ENCODE measurements at regions not wholly inside any gene's neighbourhood (a gene's known extent, or its start where the extent isn't known, plus 50 kb on each side); places are given as distances from the start of the nearest gene placed in this dataset.

- H3K4me3 ChIP-seq, result no peak overlapping the region
- H3K9me3 ChIP-seq, result no peaks in the 10 kb centered on the region
- no peak for ATAC-seq
- 76% methylated on average over 9 of the region's 9 CpGs for WGBS (ENCODE audit: insufficient coverage, low coverage, low lambda C conversion rate, missing lambda C conversion rate)
- no peak for TF ChIP-seq CTCF (IDR thresholded peaks at IDR 0.05)
- no peak for DNase-seq
- H3K27me3 ChIP-seq, result no peaks in the 10 kb centered on the region
- intact Hi-C loops (cut with DNase I), result no loop called here
- H3K4me1 ChIP-seq, result no peaks in the 10 kb centered on the region
- no peaks in the 10 kb centered on the region for H3K36me3 ChIP-seq
- H3K27ac ChIP-seq, result no peak overlapping the region
Observed at GRCh38 chr2:234633581-234634230, 136.8 kb upstream of the ARL4C start.

DNA sequence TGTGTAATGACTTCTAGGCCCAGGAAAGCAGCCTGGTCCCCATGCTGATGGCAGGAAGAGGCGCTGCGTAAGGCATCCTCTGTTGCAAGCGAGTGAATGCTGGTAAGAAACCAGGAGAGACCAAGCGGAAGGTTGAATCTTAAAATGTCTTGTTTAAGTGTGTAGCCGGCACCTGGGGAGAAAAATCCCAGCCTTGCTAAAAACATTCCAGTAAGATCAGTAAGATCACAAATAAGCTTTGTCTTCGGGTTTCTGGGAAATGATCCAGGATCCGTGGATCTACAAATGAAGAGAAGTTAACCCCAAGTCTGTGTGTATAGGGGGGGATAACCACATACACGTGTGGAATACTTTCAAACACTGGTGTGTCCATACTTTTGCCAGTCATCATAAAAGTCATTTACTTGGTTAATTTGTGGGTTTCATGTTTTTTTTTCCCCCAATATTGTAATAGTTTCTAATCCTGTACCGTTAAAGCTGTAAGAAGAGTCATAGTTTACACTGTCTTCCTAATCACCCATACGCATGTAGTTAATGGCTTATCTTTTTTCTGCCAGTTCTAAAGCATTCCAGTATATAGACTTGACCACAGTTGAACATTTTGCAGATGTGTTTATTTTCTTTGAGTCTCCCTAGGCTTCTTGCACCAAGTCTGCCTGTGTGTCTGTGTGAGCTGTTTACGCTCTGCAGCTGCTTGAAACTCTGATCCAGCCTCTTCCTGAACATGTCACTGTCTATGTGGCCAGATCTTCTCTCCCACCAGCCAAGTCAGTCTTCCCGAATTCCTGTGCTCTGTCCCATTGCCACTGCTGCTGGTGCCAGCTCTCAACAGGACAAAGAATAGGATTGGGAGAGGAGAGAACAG is 135.9 kb upstream of the ARL4C start:
- intact Hi-C loops (cut with DNase I), result no loop called here
- Histone ChIP-seq H3K4me3 (no peak overlapping the region), H3K4me1 (no peaks in the 10 kb centered on the region), H3K27ac (no peak overlapping the region), H3K36me3 (no peaks in the 10 kb centered on the region), H3K9me3 (no peaks in the 10 kb centered on the region), H3K27me3 (no peaks in the 10 kb centered on the region)
- TF ChIP-seq CTCF (IDR thresholded peaks at IDR 0.05) (no peak), POLR2A (IDR thresholded peaks at IDR 0.05) (no peak)
- 69% methylated on average over 11 of the region's 12 CpGs for WGBS (ENCODE audit: insufficient coverage, low coverage, low lambda C conversion rate, missing lambda C conversion rate)
- no peak for ATAC-seq
- no peak for DNase-seq

DNA sequence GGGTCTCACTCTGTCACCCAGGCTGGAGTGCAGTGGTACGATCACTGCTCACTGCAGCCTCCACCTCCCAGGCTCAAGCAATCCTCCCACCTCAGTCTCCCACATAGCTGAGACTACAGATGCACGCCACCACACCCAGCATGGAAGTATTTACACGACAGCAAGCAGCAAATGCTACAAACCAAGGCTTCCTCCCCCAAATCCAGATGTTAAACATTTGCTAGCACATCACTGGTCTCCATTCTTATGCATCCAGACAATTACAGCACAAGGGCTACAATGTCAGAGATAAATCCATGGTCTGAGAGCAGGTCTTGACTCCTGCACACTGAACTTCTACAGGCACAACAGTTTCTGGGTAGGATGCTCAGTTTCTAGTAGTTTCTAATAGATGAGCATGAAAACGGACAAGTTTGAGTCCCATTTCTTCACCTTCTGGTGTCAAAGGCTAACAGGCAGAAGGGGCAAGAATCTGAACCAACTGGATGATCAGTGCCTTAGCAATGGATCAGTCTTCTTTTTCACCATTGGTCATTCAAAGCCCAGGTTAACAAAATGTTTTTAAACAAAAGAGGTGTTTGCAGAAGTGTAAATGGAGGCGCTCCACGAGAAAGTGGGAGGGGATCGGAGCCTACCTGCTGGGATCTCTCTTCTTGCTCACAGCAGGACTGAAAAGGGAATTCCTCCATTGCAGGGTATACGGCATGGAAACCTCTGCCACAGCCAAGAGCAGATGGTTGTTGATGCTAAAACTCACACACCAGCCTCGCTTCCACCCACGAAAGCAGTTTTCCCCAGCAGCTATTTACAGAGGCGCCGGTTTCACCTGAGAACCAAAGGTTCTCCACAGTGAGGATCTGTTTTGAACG is 135.0 kb upstream of the ARL4C start:
- WGBS (ENCODE audit: insufficient coverage, low coverage, low lambda C conversion rate, missing lambda C conversion rate), result 78% methylated on average over 12 of the region's 13 CpGs
- intact Hi-C loops (cut with DNase I), result no loop called here
- no peak overlapping the region for H3K4me3 ChIP-seq
- H3K27ac ChIP-seq, result no peak overlapping the region
- no peaks in the 10 kb centered on the region for H3K4me1 ChIP-seq
- TF ChIP-seq CTCF (IDR thresholded peaks at IDR 0.05) (no peak), POLR2A (IDR thresholded peaks at IDR 0.05) (no peak)
- DNase-seq (no peak), ATAC-seq (no peak)
- H3K27me3 ChIP-seq, result no peaks in the 10 kb centered on the region
- no peaks in the 10 kb centered on the region for H3K9me3 ChIP-seq
- H3K36me3 ChIP-seq, result no peaks in the 10 kb centered on the region

DNA sequence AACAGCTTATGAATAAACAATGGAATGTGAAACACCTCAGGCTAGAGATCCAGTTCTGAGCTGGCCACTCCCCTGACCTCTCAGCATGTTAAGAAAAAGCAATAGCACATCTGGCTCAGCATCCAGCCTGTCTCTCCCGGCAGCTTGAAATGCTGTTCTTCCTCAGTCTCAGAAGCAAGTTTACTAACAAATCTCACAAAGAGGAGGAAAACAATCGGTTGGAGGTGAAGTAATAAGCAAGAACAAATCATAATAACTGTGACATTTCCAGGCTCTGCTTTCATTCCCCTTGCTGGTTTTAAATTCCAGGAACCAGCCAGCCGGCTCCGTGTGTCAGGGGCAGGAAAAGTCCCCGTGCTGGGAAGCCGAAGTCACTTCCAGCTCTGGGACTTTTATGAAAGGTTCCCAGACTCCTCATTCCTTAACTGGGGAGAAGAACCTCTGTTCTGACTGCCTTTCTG is 133.9 kb upstream of the ARL4C start:
- no peak overlapping the region for H3K27ac ChIP-seq
- H3K36me3 ChIP-seq, result no peaks in the 10 kb centered on the region
- WGBS (ENCODE audit: insufficient coverage, low coverage, low lambda C conversion rate, missing lambda C conversion rate), result 51% methylated on average over 6 of the region's 6 CpGs

More for the DNA sequence above, 133.9 kb upstream of the ARL4C start:
- DNase-seq (no peak), ATAC-seq (no peak)
- intact Hi-C loops (cut with DNase I), result no loop called here
- H3K4me3 ChIP-seq, result no peak overlapping the region
- no peaks in the 10 kb centered on the region for H3K9me3 ChIP-seq
- no peaks in the 10 kb centered on the region for H3K27me3 ChIP-seq
- TF ChIP-seq CTCF (IDR thresholded peaks at IDR 0.05), result no peak
- TF ChIP-seq POLR2A (IDR thresholded peaks at IDR 0.05), result no peak
- H3K4me1 ChIP-seq, result no peaks in the 10 kb centered on the region
